DOHH2 (cell line): ENCODE measurements at regions not wholly inside any gene's neighbourhood (a gene's known extent, or its start where the extent isn't known, plus 50 kb on each side); places are given as distances from the start of the nearest gene placed in this dataset.

Source experiments
- CTCF ChIP-seq: fragments of 200-600 bp; sonication (generic); IDR thresholded peaks from one replicate; pipeline ENCODE4 v1.5.1; 2014; ENCODE audit warnings: antibody characterized with exemption, mild to moderate bottlenecking, low read depth, low read length; ENCODE audit not compliant: poor library complexity, severe bottlenecking
- EZH2phosphoT487 ChIP-seq: fragments of 200-600 bp; sonication (generic); IDR thresholded peaks from 2 replicates; pipeline ENCODE4 v1.6.1; 2017; ENCODE audit warnings: borderline replicate concordance, mild to moderate bottlenecking, antibody characterized with exemption, low read length, moderate library complexity, mixed read lengths

- TF ChIP-seq CTCF (no peak), EZH2phosphoT487 (no peak)
Observed at GRCh38 chr2:41803361-41803760, 244.5 kb upstream of the PKDCC start.
